NCI-H1105 treated with DMSO at 0.1 percent for 48 hours (cell line): ENCODE measurements at regions not wholly inside any gene's neighbourhood (a gene's known extent, or its start where the extent isn't known, plus 50 kb on each side); places are given as distances from the start of the nearest gene placed in this dataset.
A peak's percentile ranks its signal among the peaks of the same experiment; 100 is the strongest.

Source experiments
- DNase-seq: peaks from one replicate; lab custom pipeline; 2025; lab: John Stamatoyannopoulos, UW

- no peak for DNase-seq
These were observed 126.1 kb upstream of the PPP2R2D start for GRCh38 chr10:131774681-131775085.

DNA sequence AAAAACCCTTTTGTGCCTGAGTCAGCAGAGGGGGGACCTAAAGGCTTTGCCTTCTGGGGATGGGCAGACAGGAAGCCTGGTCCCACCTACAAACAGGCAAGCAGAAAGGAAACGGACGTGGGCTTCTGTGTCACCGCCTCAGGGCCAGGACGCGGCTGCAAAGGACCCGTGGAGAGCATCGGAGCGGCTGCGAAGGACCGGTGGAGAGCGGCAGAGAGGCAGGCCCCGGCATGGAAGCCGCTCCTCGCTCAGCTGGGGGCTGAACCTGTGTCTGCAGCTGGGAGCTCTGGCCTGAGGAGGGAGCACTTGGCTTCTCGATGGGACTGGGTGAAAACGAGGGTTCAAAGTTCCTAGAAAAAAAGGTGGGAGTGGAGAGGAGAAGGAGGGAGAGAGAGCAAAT is 125.4 kb upstream of the PPP2R2D start:
- no peak for DNase-seq

- no peak for DNase-seq
These were observed 125.0 kb upstream of the PPP2R2D start for GRCh38 chr10:131775833-131776232.

- no peak for DNase-seq
These were observed 124.3 kb upstream of the PPP2R2D start for GRCh38 chr10:131776496-131776895.

DNA sequence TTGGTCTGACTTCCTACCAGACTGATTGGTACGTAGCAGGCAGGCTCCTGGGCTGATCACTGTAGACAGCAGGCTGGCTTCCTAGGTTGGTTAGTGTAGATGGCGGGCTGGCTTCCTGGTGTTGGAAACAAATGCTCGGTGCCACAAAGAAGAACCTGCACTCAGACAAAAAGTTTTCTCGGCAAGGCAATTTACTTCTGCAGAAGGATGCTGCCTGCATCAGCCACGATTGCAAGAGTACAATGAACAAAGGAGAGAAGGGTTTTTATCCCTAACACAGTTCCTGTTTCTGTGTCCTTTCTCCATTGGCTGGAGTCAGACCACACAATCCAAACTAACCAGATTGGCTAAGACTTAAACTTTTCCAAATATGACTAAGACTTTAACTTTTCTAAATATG is 123.6 kb upstream of the PPP2R2D start:
- no peak for DNase-seq

GRCh38 chr10:131777921-131778320 is 122.9 kb upstream of the PPP2R2D start:
- DNase-seq, result no peak

GRCh38 chr10:131778385-131778784 is 122.4 kb upstream of the PPP2R2D start:
- no peak for DNase-seq

GRCh38 chr10:131778842-131779241 is 122.0 kb upstream of the PPP2R2D start:
- DNase-seq, result no peak

DNA sequence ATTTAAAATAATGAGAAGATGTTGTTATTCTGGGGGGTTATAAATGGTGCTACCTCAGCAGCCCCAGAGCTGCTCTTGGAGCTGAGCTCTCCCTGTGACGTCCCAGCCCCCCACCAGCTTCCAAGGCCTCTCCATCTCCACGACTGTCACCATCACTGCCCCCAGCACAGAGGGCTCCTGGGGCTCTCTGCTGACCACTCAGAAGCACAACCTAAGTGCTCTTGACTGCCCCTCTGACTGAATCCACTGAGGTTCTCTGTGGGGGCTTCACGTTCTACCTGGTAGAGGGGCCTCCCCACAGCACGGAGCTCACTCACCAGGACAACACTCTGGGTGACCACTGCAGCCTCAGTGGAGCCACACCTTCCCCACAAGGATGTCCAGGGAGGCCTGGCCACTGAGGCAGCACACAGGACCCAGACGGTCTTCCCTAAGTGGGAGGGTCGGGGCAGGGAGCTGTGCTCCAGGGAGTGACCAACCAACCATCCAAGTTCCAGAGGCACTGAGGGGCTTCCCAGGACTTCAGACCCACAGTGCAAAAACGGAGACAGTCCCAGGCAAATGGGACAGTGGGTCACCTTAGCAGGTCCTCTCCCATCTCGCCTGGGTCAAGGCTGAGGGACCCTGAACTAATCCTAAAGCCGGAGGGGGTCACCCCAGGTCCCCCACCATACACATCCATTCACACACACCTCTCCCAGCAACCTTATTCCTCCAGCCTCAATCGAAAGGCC is 121.0 kb upstream of the PPP2R2D start:
- DNase-seq, result no peak

- no peak for DNase-seq
These were observed 119.7 kb upstream of the PPP2R2D start for GRCh38 chr10:131781076-131781475.

DNA sequence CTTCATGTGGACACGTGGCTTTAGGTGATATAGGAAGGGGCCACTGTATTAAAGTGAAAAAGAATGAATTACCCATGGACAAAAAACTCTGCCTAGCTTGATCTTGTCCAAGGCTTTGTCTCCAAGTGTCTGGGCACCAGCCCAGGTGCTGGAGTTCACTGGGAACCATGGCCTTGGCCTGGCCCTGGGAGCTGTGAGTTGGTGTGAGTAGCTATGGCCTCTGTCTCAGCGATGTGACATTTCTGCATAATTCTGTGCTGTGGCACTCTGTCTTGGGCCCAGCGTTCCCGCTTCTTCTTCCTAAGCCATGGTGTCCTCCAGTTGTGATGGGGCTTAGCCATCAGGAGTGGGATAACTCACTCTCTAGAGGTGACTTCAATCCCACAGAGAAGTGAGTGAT is 119.0 kb upstream of the PPP2R2D start:
- DNase-seq, result no peak

- DNase-seq, result no peak
These were observed 116.3 kb upstream of the PPP2R2D start for GRCh38 chr10:131784363-131785120.

- DNase-seq, result no peak
These were observed 115.7 kb upstream of the PPP2R2D start for GRCh38 chr10:131785121-131785460.

DNA sequence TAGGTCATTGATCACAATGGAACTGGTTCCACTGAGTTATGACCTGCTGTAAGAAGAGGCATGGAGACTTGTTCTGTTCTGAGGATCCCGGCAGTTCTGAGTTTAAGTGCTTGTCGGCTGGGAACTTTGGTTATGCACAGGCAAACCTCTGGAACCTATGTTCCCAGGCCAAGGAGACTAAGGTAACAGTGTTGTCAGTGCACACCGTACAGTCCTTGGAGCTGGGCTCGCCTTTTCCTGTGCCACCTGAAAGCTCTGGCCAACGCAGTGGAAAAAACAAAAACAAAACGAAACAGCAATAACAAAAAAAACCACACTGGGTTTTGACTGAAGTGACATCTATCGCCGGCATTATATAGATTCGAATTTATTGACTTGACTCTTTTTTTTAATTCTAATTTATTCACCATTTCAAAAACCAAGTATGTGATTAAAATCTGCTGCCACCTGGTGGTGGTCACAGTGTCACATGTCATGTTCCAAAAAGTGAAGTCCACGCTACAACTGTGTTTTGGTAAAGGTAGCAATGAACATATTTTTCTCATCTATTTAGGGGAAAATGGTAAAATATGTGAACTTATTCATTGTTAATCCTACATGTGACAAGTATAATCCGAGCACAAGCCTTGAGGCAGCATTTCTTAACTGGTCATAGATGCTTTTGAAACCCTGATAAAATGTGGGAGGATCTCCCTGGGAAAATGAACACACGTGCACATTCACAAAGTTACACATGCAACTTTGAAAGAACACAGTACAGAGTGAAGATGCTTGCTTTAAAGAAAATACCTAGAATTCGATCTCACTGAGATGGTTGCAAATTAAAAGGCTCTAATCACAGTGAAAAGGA is 113.8 kb upstream of the PPP2R2D start:
- DNase-seq, result peak; percentile 11

- no peak for DNase-seq
These were observed 112.8 kb upstream of the PPP2R2D start for GRCh38 chr10:131787961-131788360.

DNA sequence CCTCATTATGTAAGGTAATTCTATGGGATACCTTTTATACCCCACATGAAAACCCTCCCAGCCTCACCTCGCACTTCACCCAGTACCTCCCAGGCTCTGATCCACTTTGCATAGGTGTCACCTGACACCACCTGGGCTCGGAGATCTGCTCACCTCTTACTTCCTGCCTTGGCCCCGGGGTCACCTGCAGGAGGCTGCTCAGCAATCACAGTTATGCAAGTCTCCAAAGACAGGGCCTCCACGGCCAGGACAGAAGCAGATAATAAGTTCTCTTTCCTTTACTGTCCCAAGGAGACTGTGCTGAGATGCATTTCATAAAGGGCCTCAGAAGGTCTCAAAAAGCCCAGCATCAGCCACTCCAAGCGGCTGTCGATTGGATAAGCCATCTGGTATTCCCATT is 112.4 kb upstream of the PPP2R2D start:
- DNase-seq, result no peak

GRCh38 chr10:131789516-131789915 is 111.3 kb upstream of the PPP2R2D start:
- DNase-seq, result no peak

- no peak for DNase-seq
These were observed 110.8 kb upstream of the PPP2R2D start for GRCh38 chr10:131790021-131790420.

- DNase-seq, result no peak
These were observed 108.7 kb upstream of the PPP2R2D start for GRCh38 chr10:131792011-131792651.

DNA sequence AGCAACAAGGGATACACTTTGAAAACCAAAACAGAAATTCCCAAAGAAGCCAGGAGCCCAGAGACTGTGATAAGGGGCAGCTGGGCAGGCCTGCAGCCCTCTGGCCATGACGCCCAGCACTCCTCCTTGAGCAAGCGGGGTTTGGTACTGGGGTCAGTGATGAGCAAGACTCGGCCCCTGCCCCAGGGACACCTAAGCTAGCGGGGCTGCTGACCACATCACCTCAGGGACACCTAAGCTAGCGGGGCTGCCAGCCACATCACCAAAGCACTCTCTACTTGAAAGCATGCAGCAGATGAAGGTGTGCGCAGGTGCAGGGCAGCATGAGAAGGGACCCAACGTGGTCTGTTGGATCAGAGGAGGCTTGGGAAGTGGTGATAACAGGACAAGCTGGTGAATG is 108.0 kb upstream of the PPP2R2D start:
- DNase-seq, result no peak

DNA sequence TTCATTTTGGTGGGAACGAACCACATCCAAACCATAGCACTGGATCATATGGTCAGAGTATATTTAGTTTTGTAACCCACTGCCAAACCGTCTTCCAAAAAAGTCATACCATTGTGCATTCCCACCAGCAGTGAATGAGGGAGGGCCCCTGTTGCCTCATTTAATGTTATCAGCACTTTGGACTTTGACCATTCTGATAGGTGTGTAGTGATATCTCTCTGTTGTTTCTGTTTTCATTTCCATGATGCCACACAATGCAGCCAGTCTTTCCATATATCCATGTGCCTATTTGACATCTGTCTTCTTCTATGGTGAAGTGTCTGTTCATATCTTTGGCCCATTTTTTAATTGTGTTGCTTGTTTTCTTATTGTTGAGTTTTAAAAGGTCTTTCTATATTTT is 105.0 kb upstream of the PPP2R2D start:
- no peak for DNase-seq

DNA sequence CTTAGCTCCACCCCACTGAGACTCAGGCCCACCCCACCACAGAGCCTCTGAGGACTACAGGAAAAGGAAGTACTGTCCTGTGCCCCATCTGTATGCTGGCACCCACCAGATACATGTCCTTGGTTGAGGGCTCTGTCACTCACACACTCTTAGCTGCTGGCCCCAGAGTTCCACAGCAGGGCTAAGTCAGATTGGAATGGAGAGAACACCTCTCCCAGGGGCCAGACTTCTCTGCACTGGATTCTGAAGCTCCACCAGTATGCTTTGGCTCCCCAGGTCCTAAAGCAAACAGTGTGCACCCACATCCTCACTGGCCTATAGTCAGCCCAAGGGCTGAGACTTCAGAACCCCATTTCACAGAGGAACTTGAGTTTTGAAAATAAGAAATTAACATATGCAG is 103.2 kb upstream of the PPP2R2D start:
- DNase-seq, result no peak
